Aorta (tissue), 5 donors: ENCODE measurements at regions not wholly inside any gene's neighbourhood (a gene's known extent, or its start where the extent isn't known, plus 50 kb on each side); places are given as distances from the start of the nearest gene placed in this dataset.
A peak's percentile ranks its signal among the peaks of the same experiment; 100 is the strongest.

Source experiments
- ATAC-seq: fragments of 200-7000 bp; cut with Tn5 transposase; one replicate; pipeline ENCODE4 v1.9.1; 2022; ENCODE audit warnings: moderate library complexity; ENCODE audit not compliant: low FRiP score
- DNase-seq, 2 donors: peaks; one replicate each; pipeline ENCODE4 v3.0.0-alpha.2; 2020
- H3K27ac ChIP-seq, 2 donors: one replicate each; pipeline ENCODE4 v1.5.1; 2013; ENCODE audit warnings: low read length in 2 of 2, mild to moderate bottlenecking in 2 of 2, moderate library complexity in 2 of 2, control low read depth in 1 of 2, inconsistent platforms in 1 of 2, low read depth in 1 of 2
- H3K27me3 ChIP-seq, 2 donors: one replicate each; pipeline ENCODE4 v1.6.1; 2013; ENCODE audit warnings: control low read depth in 1 of 2, low read length in 1 of 2, mild to moderate bottlenecking in 1 of 2, moderate library complexity in 1 of 2; ENCODE audit not compliant: insufficient read depth in 2 of 2, control insufficient read depth in 1 of 2
- H3K36me3 ChIP-seq, 2 donors: one replicate each; pipeline ENCODE4 v1.6.1; 2013; ENCODE audit warnings: control low read depth in 1 of 2, low read length in 1 of 2, mild to moderate bottlenecking in 1 of 2; ENCODE audit not compliant: insufficient read depth in 2 of 2, control insufficient read depth in 1 of 2
- H3K4me1 ChIP-seq, 2 donors: one replicate each; pipeline ENCODE4 v1.6.1; 2013; ENCODE audit warnings: low read length in 2 of 2, control low read depth in 1 of 2, mild to moderate bottlenecking in 1 of 2, moderate library complexity in 1 of 2; ENCODE audit not compliant: insufficient read depth in 2 of 2, control insufficient read depth in 1 of 2
- H3K4me3 ChIP-seq, 2 donors: one replicate each; pipeline ENCODE4 v1.5.1; 2013; ENCODE audit warnings: low read length in 2 of 2, control low read depth in 1 of 2, mild to moderate bottlenecking in 1 of 2
- H3K9me3 ChIP-seq: one replicate; pipeline ENCODE4 v1.6.1; 2013; ENCODE audit warnings: mild to moderate bottlenecking, low read length; ENCODE audit not compliant: control insufficient read depth
- WGBS, 2 donors: extraction: QIAGEN DNeasy Blood & Tissue Kit; methylation state at CpG; one replicate each; pipeline ENCODE4 v1.1.7; 2013; 5-methylcytosine and 5-hydroxymethylcytosine counted together
- intact Hi-C, 2 donors: fragments of 100-400 bp; cut with DNase I; formaldehyde crosslinking; loops; one replicate each; pipeline versions ENCODE4 v1.14.2 to v1.15.0; 2022
- donor health status: healthy with polysubstance abuse.
- donor health status: Bipolar disorder and iron deficiency.
- donor health status: DM: no; HTN: no; CAD: no.
- donor health status: DM: no; HTN: no; CAD: no.
- donor health status: DM: yes; HTN: yes; CAD: no.

DNA sequence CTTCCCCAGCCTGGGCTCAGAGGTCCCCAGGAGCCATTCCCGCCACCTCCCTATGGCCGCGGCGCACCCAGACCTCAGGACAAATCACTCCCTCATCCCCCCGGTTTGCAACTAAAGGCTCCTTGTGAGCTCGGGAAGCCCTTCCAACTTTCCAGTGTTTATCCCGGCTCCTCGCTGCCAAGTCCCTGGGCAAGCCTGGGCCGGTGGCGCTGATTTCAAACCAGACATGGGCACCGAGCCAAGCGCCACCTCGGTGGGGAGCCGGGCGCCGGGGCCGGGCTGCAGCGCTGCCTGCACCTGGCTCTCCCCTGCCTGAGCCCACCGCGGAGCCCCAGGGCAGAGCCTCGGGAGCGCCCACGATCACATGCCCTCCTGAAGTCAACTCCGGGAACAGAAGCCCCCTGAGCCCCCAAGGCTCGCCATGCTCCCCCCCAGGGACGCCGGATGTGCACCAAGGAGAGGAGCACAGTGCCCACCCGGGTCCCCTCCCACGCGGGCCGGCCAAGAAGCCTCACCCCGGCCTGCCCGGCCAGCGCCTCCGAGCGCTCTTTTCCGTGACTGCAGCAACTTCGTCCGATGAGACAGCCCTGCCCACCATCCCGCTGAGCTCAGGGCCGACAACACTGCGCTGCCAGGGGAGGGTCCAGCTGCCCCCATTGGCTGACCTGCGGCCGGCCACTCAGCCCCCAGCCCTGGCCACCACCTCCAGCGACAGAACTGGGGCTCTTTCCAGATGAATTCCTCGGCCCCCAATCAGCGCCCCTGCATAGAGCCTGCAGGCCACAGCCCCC is 50.0 kb downstream of the NCOR2 start:
- DNase-seq: peak; percentile 87 to 93
- H3K27me3 ChIP-seq: no peaks in the 10 kb centered on the region
- intact Hi-C loops: loop anchor here (2.0 to 10.0 kb wide), 4 partner anchors 60 to 250 kb away; no protein-coding TSS in a partner anchor
- no peaks in the 10 kb centered on the region for H3K36me3 ChIP-seq
- H3K9me3 ChIP-seq: no peaks in the 10 kb centered on the region
- peak overlapping the region in 1 of 2 donors; percentile 13 for H3K4me3 ChIP-seq
- H3K27ac ChIP-seq: peak overlapping the region; percentile 74 to 98
- WGBS, 2 donors: 3 to 4% methylated on average over 42 to 47 of the region's 47 CpGs
- peak; percentile 36 for ATAC-seq
- no peaks in the 10 kb centered on the region for H3K4me1 ChIP-seq

DNA sequence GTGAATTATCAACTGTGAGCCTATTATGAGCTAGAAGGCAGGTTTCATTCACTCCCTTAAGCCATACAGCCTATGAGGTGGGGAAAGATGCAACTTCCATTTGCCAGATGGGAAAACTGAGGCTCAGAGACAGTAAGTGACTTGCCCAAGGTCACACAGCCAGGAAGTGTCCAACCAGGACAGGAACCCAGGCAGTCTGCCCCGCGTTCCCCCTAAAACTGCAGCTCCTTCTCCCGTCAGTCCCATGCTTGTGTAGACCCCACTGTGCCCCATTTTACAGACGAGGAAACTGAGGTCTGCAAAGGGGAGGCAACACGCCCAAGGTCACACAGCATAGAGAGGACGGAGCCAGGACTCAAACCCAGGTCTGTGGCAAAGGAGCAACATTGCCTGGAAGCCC is 50.6 kb downstream of the NCOR2 start:
- 34 to 40% methylated on average over 6 of the region's 6 CpGs for WGBS, 2 donors

GRCh38 chr12:124515981-124516380 is 51.4 kb downstream of the NCOR2 start:
- WGBS, 2 donors: 22 to 23% methylated on average over 15 of the region's 15 CpGs
- no peaks in the 10 kb centered on the region for H3K4me1 ChIP-seq
- intact Hi-C loops: loop anchor here (2.0 to 10.0 kb wide), 4 partner anchors 59 to 251 kb away; no protein-coding TSS in a partner anchor

More for the DNA sequence above, 50.6 kb downstream of the NCOR2 start:
- ATAC-seq (no peak), DNase-seq (no peak)
- no peak overlapping the region for H3K4me3 ChIP-seq
- no peaks in the 10 kb centered on the region for H3K9me3 ChIP-seq
- no peaks in the 10 kb centered on the region for H3K27me3 ChIP-seq
- peak overlapping the region in 1 of 2 donors; percentile 75 for H3K27ac ChIP-seq
- no peaks in the 10 kb centered on the region for H3K4me1 ChIP-seq
- no peaks in the 10 kb centered on the region for H3K36me3 ChIP-seq
- intact Hi-C loops: loop anchor here (2.0 to 10.0 kb wide), 4 partner anchors 60 to 250 kb away; no protein-coding TSS in a partner anchor

GRCh38 chr12:124514996-124515932 is 52.1 kb downstream of the NCOR2 start:
- Histone ChIP-seq H3K4me1 (no peaks in the 10 kb centered on the region), H3K27me3 (no peaks in the 10 kb centered on the region), H3K27ac (no peak overlapping the region), H3K9me3 (no peaks in the 10 kb centered on the region), H3K4me3 (no peak overlapping the region), H3K36me3 (no peaks in the 10 kb centered on the region)
- no peak for DNase-seq
- 84 to 88% methylated on average over 19 of the region's 19 CpGs for WGBS, 2 donors
- ATAC-seq: no peak
- intact Hi-C loops: loop anchor here (5.0 to 10.0 kb wide), 3 partner anchors 58 to 252 kb away; no protein-coding TSS in a partner anchor

More at GRCh38 chr12:124515981-124516380, 51.4 kb downstream of the NCOR2 start:
- Histone ChIP-seq H3K4me3 (no peak overlapping the region), H3K27me3 (no peaks in the 10 kb centered on the region), H3K27ac (no peak overlapping the region), H3K9me3 (no peaks in the 10 kb centered on the region), H3K36me3 (no peaks in the 10 kb centered on the region)
- no peak for ATAC-seq
- DNase-seq: no peak

DNA sequence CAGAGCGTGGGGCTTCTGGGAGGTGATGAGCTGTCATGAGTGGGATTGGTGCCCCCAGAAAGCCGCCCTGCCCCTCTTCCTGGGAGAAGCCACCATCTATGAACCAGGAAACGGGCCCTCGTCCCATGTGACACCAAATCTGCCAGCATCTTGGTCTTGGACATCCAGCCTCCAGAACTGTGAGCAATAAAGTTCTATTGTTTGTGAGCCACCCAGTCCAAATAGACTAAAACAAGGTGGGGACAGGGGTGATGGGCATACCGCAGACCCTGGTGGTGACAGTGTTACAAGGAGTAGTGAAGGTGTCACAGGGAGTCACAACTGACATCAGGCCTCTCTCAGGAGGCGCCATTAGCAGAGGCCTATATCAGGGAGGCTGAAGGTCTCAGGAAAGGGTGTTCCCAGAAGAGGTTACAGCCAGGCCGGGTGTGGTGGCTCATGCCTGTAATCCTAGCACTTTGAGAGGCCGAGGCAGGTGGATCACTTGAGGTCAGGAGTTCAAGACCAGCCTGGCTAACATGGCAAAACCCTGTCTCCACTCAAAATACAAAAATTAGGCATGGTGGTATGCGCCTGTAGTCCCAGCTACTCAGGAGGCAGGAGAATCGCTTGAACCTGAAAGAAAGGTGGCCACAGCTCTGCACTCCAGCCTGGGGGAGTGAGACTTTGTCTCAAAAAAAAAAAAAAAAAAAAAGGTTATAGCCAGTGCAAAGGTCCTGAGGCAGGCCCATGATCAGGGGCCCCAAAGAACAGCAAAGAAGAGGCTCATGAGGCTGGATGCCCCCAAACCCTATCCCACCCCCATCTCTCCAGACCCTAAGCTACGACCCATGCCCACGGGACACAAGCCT is 53.0 kb downstream of the NCOR2 start:
- no peak overlapping the region for H3K4me3 ChIP-seq
- intact Hi-C loops: loop anchor here (10.0 kb wide), 1 partner anchor 130 kb away; no protein-coding TSS in a partner anchor
- no peak for DNase-seq
- H3K27me3 ChIP-seq: no peaks in the 10 kb centered on the region
- no peaks in the 10 kb centered on the region for H3K4me1 ChIP-seq
- H3K27ac ChIP-seq: no peak overlapping the region
- no peak for ATAC-seq
- H3K36me3 ChIP-seq: no peaks in the 10 kb centered on the region
- no peaks in the 10 kb centered on the region for H3K9me3 ChIP-seq
- WGBS, 2 donors: 94 to 97% methylated on average over 12 of the region's 12 CpGs

DNA sequence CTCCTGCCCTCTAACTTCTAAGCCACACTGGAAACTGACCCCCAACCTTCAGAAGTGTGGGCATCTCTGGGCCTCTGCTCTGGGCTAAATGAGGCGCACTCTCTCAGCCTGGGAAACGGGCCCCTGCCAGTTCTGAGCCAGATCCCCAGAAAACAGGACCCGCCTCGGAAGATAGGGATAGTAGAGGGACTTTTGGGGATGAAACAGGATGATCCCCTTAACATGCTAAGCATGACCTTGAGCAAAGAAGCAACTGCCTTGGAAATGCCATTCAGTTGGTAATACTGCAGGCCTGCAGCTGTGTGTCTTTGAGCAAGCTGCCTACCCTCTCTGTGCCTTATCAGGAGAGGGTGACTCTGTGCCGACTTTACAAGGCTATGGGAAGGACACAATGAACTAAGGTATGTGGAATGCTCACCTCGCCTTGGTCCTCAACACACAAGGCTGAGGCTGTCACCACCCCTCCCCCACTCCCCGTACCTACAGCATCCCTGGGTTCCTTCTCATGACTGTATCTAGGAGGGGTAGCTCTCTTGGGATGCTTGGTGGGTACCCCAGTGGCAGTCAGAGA is 54.0 kb downstream of the NCOR2 start:
- ATAC-seq (no peak), DNase-seq (no peak)
- Histone ChIP-seq H3K36me3 (no peaks in the 10 kb centered on the region), H3K4me1 (no peaks in the 10 kb centered on the region), H3K9me3 (no peaks in the 10 kb centered on the region), H3K4me3 (no peak overlapping the region), H3K27ac (no peak overlapping the region), H3K27me3 (no peaks in the 10 kb centered on the region)
- 67 to 74% methylated on average over 7 of the region's 7 CpGs for WGBS, 2 donors
- intact Hi-C loops: loop anchor here (10.0 kb wide), 1 partner anchor 129 kb away; no protein-coding TSS in a partner anchor

GRCh38 chr12:124512667-124513296 is 54.6 kb downstream of the NCOR2 start:
- Histone ChIP-seq H3K36me3 (no peaks in the 10 kb centered on the region), H3K4me1 (no peaks in the 10 kb centered on the region), H3K9me3 (no peaks in the 10 kb centered on the region), H3K27ac (no peak overlapping the region), H3K27me3 (no peaks in the 10 kb centered on the region), H3K4me3 (no peak overlapping the region)
- DNase-seq: peak; percentile 90 to 97
- intact Hi-C loops: loop anchor here (10.0 kb wide), 1 partner anchor 128 kb away; no protein-coding TSS in a partner anchor
- peak; percentile 35 for ATAC-seq
- WGBS, 2 donors: 12 to 13% methylated on average over 16 of the region's 16 CpGs
